GM18499 (cell line): ENCODE measurements at regions not wholly inside any gene's neighbourhood (a gene's known extent, or its start where the extent isn't known, plus 50 kb on each side); places are given as distances from the start of the nearest gene placed in this dataset.
"Not testable (repeated sequence)": the region's sequence is repeated elsewhere in the genome, so short reads cannot be mapped to it uniquely, and the experiment has no call there.

Experiments used
- ATAC-seq: cut with Tn5 transposase; IDR thresholded peaks from one replicate; pipeline ENCODE4 v1.9.1; 2021; ENCODE audit warnings: moderate number of reproducible peaks; ENCODE audit not compliant: insufficient read depth, unreplicated experiment

GRCh38 chr14:106538201-106538600, 1011.8 kb downstream of the TMEM121 start:
- no peak for ATAC-seq

GRCh38 chr14:106547735-106548434, 1021.5 kb downstream of the TMEM121 start:
- ATAC-seq: no peak

- no peak for ATAC-seq
These were observed 1022.7 kb downstream of the TMEM121 start for GRCh38 chr14:106549064-106549463.

GRCh38 chr14:106551265-106551664, 1024.9 kb downstream of the TMEM121 start:
- ATAC-seq: no peak

GRCh38 chr14:106556211-106556610, 1029.8 kb downstream of the TMEM121 start:
- ATAC-seq: not testable (repeated sequence)

- no peak for ATAC-seq
These were observed 1030.4 kb downstream of the TMEM121 start for GRCh38 chr14:106556665-106557289.

- no peak for ATAC-seq
These were observed 1036.1 kb downstream of the TMEM121 start for GRCh38 chr14:106562451-106562850.

GRCh38 chr14:106564058-106564643, 1037.8 kb downstream of the TMEM121 start:
- no peak for ATAC-seq

- no peak for ATAC-seq
These were observed 1052.1 kb downstream of the TMEM121 start for GRCh38 chr14:106578481-106578880.

GRCh38 chr14:106579084-106579483, 1052.7 kb downstream of the TMEM121 start:
- ATAC-seq: no peak

GRCh38 chr14:106585692-106586091, 1059.3 kb downstream of the TMEM121 start:
- no peak for ATAC-seq

- ATAC-seq: no peak
These were observed 1059.8 kb downstream of the TMEM121 start for GRCh38 chr14:106586098-106586704.

GRCh38 chr14:106591539-106591938, 1065.2 kb downstream of the TMEM121 start:
- ATAC-seq: not testable (repeated sequence)

- not testable (repeated sequence) for ATAC-seq
These were observed 1065.9 kb downstream of the TMEM121 start for GRCh38 chr14:106592115-106592852.

- no peak for ATAC-seq
These were observed 1072.8 kb downstream of the TMEM121 start for GRCh38 chr14:106599209-106599608.

GRCh38 chr14:106605548-106606448, 1079.4 kb downstream of the TMEM121 start:
- ATAC-seq: no peak

GRCh38 chr14:106606936-106607335, 1080.6 kb downstream of the TMEM121 start:
- no peak for ATAC-seq

- no peak for ATAC-seq
These were observed 1084.3 kb downstream of the TMEM121 start for GRCh38 chr14:106610691-106611090.

- no peak for ATAC-seq
These were observed 1086.9 kb downstream of the TMEM121 start for GRCh38 chr14:106613256-106613655.
